GM12872 (cell line): ENCODE measurements at regions not wholly inside any gene's neighbourhood (a gene's known extent, or its start where the extent isn't known, plus 50 kb on each side); places are given as distances from the start of the nearest gene placed in this dataset.

Experiments used
- CTCF ChIP-seq: IDR thresholded peaks from 3 replicates; pipeline ENCODE4 v1.5.1; 2011; ENCODE audit warnings: low read depth, mild to moderate bottlenecking, low read length, moderate library complexity; ENCODE audit not compliant: insufficient read depth

- peak; percentile 60 for TF ChIP-seq CTCF
These were observed 195.5 kb downstream of the KATNAL1 start for GRCh38 chr13:30111810-30112209.

GRCh38 chr13:30110301-30111070 is 196.9 kb downstream of the KATNAL1 start:
- no peak for TF ChIP-seq CTCF

- TF ChIP-seq CTCF, result no peak
These were observed 197.7 kb downstream of the KATNAL1 start for GRCh38 chr13:30109471-30110135.

- TF ChIP-seq CTCF, result no peak
These were observed 198.5 kb downstream of the KATNAL1 start for GRCh38 chr13:30108913-30109237.

GRCh38 chr13:30108216-30108912 is 199.0 kb downstream of the KATNAL1 start:
- TF ChIP-seq CTCF, result no peak

GRCh38 chr13:30107521-30108136 is 199.7 kb downstream of the KATNAL1 start:
- TF ChIP-seq CTCF, result no peak

- TF ChIP-seq CTCF, result no peak
These were observed 200.2 kb downstream of the KATNAL1 start for GRCh38 chr13:30107121-30107520.
